GM18909 (cell line): ENCODE measurements at regions not wholly inside any gene's neighbourhood (a gene's known extent, or its start where the extent isn't known, plus 50 kb on each side); places are given as distances from the start of the nearest gene placed in this dataset.

Experiments used
- ATAC-seq: cut with Tn5 transposase; IDR thresholded peaks from one replicate; pipeline ENCODE4 v1.9.1; 2021; ENCODE audit warnings: mild to moderate bottlenecking; ENCODE audit not compliant: unreplicated experiment, poor library complexity

DNA sequence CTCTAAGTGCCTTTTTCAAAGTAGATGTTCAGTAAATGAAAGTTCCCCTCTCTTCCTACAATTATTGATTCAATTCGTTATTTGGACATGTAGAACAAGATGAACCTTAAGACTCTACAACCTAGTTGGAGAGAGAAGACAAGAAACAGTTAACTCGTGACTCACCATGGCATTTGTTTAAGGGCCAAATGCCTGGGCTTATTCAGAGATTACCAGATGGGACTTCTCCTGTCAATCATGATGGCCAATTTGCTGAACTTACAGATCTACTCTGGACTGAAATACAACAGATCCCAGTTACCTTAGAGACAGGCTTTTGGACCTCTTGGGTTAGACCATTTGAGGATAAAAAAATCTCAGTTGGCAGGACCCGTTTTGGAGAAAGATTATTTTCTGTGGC, 93.5 kb downstream of the C1orf94 start:
- ATAC-seq: no peak

DNA sequence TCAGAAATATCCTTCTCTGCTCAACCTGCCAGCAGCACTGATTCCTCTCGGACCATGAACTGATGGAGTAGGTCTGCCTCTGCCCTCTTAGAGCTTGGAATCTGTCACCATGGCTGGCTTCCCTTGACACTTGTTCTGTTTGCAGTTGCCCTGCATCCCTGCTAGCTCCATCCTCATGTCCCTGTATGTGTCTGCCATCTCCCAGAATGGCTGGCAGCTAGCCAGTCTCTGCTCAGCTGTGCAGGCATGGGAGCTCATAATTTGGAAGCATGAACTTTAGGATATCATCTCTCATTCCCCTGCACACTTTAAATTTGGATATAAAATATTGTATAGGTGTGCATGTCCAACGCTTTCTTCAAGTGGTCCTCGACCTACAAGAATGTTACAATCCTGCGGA, 95.4 kb downstream of the C1orf94 start:
- ATAC-seq: no peak

DNA sequence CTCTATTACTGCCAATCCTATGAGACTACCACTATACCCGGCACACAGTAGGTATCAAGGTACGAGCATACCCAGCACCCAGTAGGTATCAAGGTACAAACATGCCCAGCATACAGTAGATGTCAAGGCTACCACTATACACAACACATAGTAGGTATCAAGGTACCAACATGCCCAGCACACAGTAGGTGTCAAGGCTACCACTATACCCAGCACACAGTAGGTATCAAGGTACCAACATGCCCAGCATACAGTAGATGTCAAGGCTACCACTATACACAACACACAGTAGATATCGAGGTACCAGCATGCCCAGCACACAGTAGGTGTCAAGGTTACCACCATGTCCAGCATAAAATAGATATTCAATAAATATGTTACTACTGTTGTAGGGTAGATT, 98.4 kb downstream of the C1orf94 start:
- ATAC-seq: no peak

DNA sequence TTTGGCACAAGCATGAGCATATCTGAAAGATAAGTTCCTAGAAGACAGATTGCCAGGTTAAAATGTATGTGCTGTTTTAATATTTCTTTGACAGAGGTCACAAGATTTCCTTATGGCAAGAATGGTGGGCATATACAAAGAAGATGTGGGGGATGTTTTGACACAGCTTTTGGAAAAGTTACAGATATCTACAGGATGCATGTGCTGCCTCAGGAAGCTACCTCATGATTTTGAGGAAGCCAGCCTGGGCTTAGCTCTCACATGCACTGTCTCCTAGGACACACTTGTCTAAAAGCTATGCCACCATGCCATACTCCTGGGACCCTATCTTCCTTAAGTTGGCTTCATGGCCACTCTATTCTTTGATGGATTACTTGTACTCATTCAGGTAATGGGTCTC, 99.9 kb downstream of the C1orf94 start:
- no peak for ATAC-seq

DNA sequence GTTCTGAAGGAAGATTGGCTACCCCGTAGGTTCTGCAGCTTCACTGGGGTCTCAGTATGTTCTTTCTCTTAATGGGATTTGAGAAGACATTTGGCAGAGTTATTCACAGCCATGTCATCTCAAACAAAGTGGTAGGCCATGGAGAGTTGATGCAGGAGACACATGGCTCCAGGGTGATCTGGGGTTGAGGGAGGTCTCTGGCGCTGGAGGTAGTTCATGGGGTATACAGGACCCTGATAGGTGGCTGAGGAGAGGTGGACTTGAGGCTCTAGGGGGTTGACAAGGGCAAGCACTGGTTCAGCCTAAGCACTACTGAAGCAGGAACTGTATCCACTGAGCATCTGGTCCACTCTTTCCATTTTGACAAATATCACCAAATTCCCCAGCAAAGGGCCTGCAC, 100.4 kb downstream of the C1orf94 start:
- ATAC-seq: no peak

DNA sequence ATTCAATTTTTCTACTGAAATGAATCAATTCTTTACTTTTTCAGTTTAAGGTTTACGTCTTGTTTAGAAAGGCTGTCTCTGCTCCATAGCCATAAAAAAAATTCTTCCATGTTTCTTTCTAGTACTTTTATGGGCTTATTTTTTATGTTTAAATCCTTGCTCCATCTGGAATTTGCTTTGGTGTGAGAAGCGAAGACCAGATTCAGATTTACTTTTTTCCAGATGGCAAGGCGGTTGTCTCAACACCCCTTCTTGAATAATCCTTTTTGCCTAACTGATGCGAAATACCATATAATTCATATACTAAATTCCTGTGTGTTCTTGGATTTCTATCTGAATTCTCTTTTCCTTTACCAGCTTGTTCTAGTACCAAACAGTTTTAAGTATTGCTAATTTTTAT, 101.5 kb downstream of the C1orf94 start:
- ATAC-seq: no peak

DNA sequence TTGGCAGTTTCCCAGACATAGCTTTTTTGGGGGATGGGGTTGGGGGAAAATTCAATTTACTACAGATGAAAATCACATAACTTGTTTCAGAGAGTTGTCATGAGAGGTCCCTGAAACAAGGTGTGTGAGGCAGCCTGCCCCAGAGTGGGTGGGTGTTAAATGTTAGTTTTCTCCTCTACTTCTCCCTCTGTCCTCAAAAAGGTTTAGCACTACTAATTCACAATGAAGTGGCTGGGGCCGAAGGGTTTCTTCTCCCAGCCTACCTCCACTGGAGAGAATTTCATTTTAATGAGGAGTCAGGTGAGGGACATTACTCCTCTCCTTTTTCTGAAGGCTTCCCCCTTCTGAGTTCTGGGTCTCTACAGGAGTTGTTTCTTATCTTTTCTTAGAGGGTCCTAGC, 103.3 kb downstream of the C1orf94 start:
- ATAC-seq: no peak

DNA sequence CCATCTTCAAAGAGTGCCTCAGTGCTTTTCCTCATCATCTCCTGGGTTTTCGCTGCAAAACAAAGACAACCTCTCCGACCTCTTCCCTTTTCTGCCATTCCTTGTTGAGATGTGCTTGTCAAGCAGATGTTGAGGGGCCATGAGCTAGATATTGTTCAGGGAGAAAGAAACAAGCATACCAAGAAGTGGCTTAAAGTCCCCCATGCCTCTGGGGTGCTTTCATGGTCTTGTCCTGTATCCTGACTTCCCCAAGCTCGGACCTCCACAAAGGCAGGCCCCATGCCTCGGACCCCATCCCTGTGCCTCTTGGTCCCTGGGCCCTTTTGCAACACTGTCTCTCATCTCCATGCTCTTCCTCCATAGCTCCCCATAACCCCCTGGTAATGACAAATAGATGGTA, 103.8 kb downstream of the C1orf94 start:
- no peak for ATAC-seq

DNA sequence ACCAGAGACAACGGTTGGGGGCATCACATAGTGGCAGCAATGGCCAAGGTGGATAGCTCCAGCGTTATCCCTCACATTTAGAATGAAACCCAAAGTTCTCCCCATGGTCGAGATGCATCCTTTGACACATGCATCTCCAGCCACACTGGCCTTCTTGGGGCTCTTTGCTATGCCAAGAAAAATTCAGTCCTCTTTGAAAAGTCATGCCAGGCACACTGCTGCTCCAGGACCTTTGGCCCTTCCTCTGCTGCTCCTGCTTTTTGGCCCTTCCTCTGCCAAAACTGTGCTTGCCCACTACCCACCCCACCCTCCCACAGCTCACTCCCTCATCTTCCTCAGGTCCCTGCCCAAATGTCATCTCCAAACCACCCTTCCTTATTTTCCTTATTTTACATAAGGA, 106.4 kb downstream of the C1orf94 start:
- no peak for ATAC-seq

DNA sequence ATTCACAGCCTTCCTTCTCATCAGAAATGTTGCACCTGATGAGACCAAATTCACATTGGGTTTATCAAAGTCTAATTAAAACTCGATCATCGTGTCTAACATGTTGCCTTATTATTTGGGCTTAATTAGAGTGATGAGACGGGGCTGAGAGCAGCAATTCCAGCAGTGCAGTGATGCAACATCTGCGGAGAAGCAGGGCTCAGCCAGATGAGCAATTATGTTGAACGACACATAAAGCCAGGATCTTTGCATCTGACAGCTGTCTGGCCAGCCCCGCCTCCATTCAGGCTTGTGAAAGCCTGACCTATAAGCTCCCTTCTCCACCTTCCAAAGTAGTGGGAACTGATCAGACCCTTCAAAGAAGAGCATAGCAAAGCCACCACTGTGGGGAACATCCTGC, 109.8 kb downstream of the C1orf94 start:
- no peak for ATAC-seq

DNA sequence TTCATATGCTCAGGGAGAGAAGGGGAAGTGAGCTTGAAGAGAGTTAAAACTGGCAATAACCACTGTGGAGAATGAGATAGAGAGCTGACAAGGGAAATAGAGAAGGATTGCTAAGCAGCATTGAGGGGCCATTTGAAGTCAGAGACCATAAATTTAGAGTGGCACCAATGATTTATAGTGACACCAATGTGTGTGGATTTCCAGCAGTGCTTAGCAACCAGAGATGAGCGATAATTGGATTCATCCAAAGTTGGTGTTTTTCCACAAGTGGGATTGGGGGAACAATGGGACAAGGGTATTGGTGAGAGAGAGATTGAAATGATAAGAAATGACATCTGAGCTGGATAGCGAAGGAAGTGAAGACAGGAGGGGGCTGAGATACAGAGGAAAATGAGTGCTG, 114.1 kb downstream of the C1orf94 start:
- no peak for ATAC-seq

DNA sequence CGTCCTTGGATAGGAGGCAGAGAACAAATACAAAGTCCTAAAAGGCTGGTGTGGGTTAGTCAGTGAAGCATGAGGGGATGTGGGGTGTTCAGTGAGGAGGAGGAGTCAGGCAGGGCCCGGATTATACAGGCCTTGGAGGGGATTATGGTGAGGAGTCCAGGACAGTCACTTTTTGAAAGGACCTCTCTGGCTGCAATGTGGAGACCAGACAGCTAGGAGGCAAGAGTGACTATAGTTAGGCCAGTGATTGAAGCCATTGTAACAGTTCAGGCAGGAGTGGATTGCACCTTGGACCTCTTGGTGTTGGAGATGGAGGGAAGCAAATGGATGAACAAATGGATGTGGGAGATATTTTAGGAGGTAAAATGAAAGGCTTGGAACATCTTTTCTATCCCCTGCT, 115.8 kb downstream of the C1orf94 start:
- ATAC-seq: no peak

DNA sequence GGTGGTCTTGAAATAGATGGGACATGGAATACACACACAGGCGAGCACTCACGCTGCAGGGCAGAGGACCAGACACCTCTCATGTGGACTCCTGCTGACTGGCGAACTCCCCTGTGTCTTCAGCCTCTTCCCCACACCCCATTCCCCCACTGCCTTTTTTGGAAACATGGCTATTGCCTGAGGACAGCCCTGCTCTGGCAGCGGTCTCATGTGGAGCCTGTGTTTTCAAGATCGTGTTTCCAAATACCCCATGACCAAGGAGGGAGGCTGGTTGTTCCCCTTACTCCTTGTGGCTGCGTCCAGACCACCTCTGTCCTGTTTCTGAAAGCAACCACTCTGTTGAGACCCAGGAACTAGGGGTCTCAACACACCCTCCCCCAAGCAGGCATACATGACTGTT, 119.4 kb downstream of the C1orf94 start:
- ATAC-seq: no peak

DNA sequence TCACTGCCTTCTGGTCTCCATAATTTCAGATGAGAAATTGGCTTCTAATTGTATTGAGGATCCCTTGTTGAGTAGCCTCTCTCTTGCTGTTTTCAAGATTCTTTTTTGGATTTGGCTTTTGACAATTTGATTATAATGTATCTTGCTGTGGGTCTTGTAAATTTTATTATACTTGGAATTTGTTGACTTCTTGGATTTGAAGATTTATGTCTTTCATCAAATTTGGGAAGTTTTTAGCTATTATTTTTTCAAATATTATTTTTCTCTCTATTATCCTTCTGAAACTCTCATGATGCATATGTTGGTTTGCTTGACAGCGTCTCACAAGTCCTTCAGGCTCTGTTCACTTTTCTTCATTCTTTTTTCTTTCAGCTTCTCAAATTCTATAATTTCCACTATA, 126.1 kb downstream of the C1orf94 start:
- ATAC-seq: no peak

DNA sequence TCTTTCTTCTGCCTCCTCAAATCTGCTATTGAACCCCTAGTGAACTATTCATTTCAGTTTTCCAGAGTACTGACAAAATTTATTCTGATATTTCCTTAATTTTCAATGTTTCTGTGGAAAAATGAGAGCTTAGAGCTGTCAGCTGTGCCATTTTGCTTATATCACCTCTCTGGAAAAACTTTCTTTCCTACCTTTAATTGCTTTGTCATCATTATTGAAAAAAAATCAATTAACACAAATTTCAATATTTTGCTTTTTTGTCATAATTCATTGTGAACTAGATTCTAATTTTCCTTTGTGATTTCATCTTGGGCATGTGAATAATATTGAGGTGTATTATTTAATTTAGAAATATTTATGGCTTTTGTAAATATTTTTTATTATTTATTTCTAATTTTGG, 126.5 kb downstream of the C1orf94 start:
- ATAC-seq: no peak

DNA sequence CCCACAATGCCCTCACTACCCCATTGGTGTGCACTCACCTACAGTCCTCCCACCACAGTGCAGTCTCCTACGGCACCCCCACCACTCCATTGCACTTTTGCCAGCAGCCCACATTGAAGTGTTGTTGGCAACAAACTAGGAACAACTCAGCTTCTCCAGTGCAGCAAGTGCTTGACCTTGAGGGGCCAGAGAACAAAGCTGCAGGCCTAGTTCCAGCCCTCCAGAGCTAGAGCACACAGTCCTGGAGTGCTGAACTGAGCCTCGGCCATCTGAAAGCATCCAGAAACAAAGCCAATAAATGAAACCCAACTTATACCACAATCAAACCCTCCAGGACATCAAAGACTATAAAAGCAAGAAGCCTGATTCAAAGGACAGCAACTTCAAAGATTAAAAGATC, 129.9 kb downstream of the C1orf94 start:
- no peak for ATAC-seq

DNA sequence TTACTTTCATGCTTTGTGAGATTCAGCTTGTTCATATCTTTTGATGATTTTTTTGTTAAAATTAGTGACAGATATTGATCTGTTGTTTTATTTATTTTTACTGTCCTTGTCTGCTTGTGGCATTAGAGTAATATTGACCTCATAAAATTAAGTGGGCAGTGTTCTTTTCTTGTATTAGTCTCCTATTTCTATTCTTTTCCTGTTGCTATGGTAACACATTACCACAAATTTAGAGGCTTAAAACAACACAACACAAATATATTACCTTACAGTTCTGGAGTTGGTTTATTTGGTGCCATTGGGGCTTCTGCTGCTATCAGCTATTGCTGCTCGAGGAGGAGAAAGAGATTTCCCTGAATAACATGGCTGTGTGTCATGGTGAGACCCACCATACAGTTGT, 135.7 kb downstream of the C1orf94 start:
- no peak for ATAC-seq

DNA sequence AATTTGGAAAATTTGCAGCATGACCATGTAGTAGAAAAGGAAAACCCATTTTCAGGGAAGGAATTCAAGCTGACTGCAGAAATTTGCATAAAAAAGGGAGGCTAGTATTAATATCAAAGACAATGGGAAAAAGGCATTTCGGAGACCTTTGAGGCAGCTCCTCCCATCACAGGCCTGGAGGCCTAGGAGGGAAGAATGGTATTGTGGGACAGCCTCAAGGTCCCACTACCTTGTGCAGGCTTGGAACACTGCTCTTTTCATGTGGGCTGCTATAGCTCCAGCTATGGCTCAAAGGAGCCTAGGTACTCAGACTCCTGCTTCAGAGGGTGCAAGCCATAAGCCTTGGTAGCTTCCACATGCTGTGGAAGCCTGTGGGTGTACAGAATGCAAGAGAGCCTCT, 139.3 kb downstream of the C1orf94 start:
- no peak for ATAC-seq

DNA sequence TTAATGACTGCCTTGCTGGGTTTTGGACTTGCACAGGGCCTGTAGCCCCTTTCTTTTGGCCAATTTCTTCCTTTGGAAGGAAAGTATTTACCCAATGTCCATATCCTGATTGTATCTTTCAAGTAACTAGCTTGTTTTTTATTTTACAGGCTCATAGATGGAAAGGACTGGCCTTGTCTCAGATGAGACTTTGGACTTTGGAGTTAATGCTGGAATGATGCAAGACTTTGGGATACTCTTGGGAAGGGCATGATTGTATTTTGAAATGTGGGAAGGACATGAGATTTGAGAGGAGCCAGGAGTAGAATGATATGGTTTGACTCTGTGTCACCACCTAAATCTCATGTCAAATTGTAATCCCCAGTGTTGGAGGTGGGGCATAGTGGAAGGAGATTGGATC, 140.1 kb downstream of the C1orf94 start:
- ATAC-seq: no peak

DNA sequence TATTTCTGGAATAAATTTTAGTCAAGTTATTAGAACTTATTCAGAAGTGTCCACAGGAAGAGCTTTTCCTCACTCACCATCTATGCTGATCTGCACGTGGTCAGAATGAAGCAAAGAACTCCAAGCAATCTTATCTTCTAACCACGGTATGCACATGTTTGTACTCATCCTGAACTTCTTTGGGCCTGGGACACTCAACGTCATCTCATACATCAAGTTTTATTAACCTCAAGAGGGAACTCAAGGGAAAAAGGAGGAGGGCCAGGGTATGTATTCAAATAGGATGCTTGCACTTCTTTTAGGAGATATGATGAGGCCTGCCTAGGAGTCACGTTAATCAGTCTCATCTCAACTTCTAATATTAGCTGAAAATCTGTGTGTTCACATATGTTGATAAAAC, 142.5 kb downstream of the C1orf94 start:
- ATAC-seq: no peak

DNA sequence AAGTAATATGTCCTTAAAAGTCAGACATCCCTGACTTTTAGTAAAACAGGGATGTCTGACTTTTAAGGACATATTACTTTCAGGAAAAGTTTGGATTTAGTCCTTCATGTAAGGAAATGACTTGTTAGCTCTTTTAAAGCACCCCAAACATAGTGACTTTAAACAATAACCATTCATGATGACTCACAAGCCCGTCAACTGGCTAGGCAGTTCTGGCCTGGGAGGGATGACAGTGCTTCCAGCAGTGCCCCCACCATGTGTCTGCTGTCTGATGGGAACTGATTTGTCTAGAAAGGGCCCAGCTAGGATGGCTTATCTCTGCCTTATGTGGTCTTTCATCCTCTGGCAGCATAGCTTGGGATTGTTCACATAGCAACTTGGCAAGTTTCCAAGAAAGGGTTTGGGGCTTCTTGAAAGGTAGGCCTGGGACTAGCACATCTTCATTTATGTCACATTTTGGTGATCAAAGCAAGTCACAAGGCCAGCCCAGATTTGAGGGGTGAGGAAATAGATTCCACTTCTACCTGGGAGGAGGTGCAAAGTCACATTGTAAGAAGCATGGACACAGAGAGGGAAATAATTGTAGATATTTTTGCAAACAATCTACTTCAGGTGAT, 143.5 kb downstream of the C1orf94 start:
- no peak for ATAC-seq

DNA sequence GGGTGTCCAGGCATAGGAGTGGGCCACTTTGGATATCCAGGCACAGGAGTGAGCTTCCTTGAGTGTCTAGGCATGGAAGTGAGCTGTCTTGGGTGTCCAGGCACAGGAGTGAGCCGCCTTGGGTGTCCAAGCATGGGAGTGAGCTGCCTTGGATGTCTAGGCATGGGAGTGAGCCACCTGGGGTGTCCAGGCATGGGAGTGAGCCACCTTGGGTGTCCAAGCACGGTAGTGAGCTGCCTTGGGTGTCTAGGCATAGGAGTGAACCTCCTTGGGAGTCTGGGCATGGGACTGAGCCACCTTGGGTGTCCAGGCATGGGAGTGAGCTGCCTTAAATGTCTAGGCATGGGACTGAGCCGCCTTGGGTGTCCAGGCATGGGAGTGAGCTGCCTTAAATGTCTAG, 146.3 kb downstream of the C1orf94 start:
- no peak for ATAC-seq

DNA sequence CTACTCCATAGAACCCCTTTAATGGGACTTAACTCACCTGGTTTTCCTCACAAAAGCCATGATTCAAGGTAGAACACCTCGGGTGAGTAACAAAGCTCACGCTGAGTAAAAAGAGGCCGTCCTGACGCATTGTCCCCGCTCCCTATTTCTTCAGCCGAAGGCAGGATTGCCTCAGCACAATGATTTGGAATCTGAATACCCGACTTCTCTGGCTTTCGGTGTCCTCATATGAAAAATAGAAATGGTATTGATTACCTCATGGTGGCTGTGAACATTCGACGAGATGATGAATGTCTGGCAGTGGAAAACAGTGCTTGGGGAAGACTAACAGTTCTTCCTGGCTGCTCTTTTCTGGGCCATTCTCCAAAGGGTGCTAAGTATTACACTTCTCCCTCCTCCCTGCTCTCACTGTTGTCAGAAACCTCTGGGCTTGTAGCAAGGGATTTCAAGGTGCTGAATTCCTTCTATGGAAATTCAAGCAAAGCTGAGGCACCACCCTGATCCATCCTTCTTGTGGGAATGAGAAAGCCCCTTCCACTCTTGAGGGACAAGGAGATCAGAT, 148.3 kb downstream of the C1orf94 start:
- ATAC-seq: no peak
